Thyroid gland (tissue), 4 donors: ENCODE measurements at regions not wholly inside any gene's neighbourhood (a gene's known extent, or its start where the extent isn't known, plus 50 kb on each side); places are given as distances from the start of the nearest gene placed in this dataset.
"Not testable (repeated sequence)": the region's sequence is repeated elsewhere in the genome, so short reads cannot be mapped to it uniquely, and the experiment has no call there.

Experiments used
- DNase-seq, 2 donors: peaks; one replicate each; pipeline ENCODE4 v3.0.0-alpha.2; 2019
- H3K27ac ChIP-seq, 3 donors: fragments of 200-600 bp; sonication (generic); 1 replicate in 2 of 3; 2 replicates in 1 of 3; pipeline ENCODE4 v1.5.1; 2016 to 2019; ENCODE audit warnings: mild to moderate bottlenecking in 1 of 3, moderate library complexity in 1 of 3
- H3K27me3 ChIP-seq: fragments of 200-600 bp; sonication (generic); one replicate; pipeline ENCODE4 v1.5.1; 2019
- H3K36me3 ChIP-seq, 2 donors: fragments of 200-600 bp; sonication (generic); one replicate each; pipeline ENCODE4 v1.5.1; 2016 to 2019
- H3K4me1 ChIP-seq, 2 donors: fragments of 200-600 bp; sonication (generic); one replicate each; pipeline ENCODE4 v1.5.1; 2017 to 2019
- H3K4me3 ChIP-seq, 3 donors: fragments of 200-600 bp; sonication (generic); replicated peaks in 1 of 3; 1 replicate in 2 of 3; 2 replicates in 1 of 3; pipeline ENCODE4 v1.5.1; 2016; ENCODE audit warnings: mild to moderate bottlenecking in 1 of 3
- H3K9me3 ChIP-seq: fragments of 200-600 bp; sonication (generic); one replicate; pipeline ENCODE4 v1.5.1; 2017
- CTCF ChIP-seq, 6 experiments: fragments of 200-600 bp in 3 of 6; fragments of 450-650 bp in 3 of 6; sonication (generic) in 3 of 6; IDR thresholded peaks; one replicate each; pipeline ENCODE4 v1.5.1; 2016 to 2019; ENCODE audit warnings: antibody characterized with exemption in 6 of 6, mild to moderate bottlenecking in 2 of 6, inconsistent platforms in 1 of 6, moderate library complexity in 1 of 6
- POLR2A ChIP-seq, 2 donors: fragments of 450-650 bp; IDR thresholded peaks; one replicate each; pipeline ENCODE4 v1.6.1; 2017; ENCODE audit warnings: antibody characterized with exemption in 2 of 2, mild to moderate bottlenecking in 2 of 2, moderate library complexity in 1 of 2
- WGBS, 2 donors: methylation state at CpG; one replicate each; pipeline ENCODE4 v1.1.5; 2017; 5-methylcytosine and 5-hydroxymethylcytosine counted together
- intact Hi-C: fragments of 100-400 bp; cut with DNase I; formaldehyde crosslinking; loops from one replicate; pipeline ENCODE4 v1.15.1; 2023

GRCh38 chr5:82628364-82628910, 350.3 kb upstream of the RPS23 start:
- H3K9me3 ChIP-seq: no peaks in the 10 kb centered on the region
- intact Hi-C loops: no loop called here
- no peak overlapping the region for H3K4me3 ChIP-seq
- WGBS, 2 donors: 57 to 73% methylated on average over 1 of the region's 1 CpG
- no peaks in the 10 kb centered on the region for H3K4me1 ChIP-seq
- no peaks in the 10 kb centered on the region for H3K27me3 ChIP-seq
- no peak for DNase-seq
- H3K27ac ChIP-seq: no peak overlapping the region
- TF ChIP-seq POLR2A (IDR thresholded peaks at IDR 0.05): no peak
- TF ChIP-seq CTCF (IDR thresholded peaks at IDR 0.05): no peak
- H3K36me3 ChIP-seq: no peaks in the 10 kb centered on the region

- H3K27me3 ChIP-seq, H3K4me1 ChIP-seq, H3K36me3 ChIP-seq, H3K9me3 ChIP-seq, H3K27ac ChIP-seq, DNase-seq, intact Hi-C loops, H3K4me3 ChIP-seq: not testable (repeated sequence)
- 93 to 96% methylated on average over 4 of the region's 4 CpGs for WGBS, 2 donors
Observed at GRCh38 chr5:82626905-82627591, 348.9 kb upstream of the RPS23 start.

GRCh38 chr5:82626012-82626411, 347.9 kb upstream of the RPS23 start:
- H3K36me3 ChIP-seq, H3K27me3 ChIP-seq, H3K9me3 ChIP-seq, intact Hi-C loops, DNase-seq, H3K4me3 ChIP-seq, H3K4me1 ChIP-seq, H3K27ac ChIP-seq: not testable (repeated sequence)
- WGBS, 2 donors: 87 to 92% methylated on average over 1 of the region's 1 CpG

GRCh38 chr5:82624062-82624461, 345.9 kb upstream of the RPS23 start:
- 83 to 86% methylated on average over 1 of the region's 1 CpG for WGBS, 2 donors
- TF ChIP-seq CTCF (IDR thresholded peaks at IDR 0.05): no peak
- no peak for TF ChIP-seq POLR2A (IDR thresholded peaks at IDR 0.05)
- H3K27ac ChIP-seq: no peak overlapping the region

GRCh38 chr5:82622711-82623514, 344.8 kb upstream of the RPS23 start:
- no peak for DNase-seq
- no peaks in the 10 kb centered on the region for H3K36me3 ChIP-seq
- H3K4me1 ChIP-seq: peaks cover 0 to 4% of the 10 kb centered on the region in 2 donors
- H3K9me3 ChIP-seq: no peaks in the 10 kb centered on the region
- 87 to 88% methylated on average over 6 of the region's 6 CpGs for WGBS, 2 donors
- intact Hi-C loops: no loop called here
- H3K27ac ChIP-seq: no peak overlapping the region
- H3K27me3 ChIP-seq: no peaks in the 10 kb centered on the region
- H3K4me3 ChIP-seq: no peak overlapping the region
- TF ChIP-seq POLR2A (IDR thresholded peaks at IDR 0.05) (no peak), CTCF (IDR thresholded peaks at IDR 0.05) (no peak)

More at GRCh38 chr5:82624062-82624461, 345.9 kb upstream of the RPS23 start:
- intact Hi-C loops: no loop called here
- H3K9me3 ChIP-seq: no peaks in the 10 kb centered on the region
- H3K4me3 ChIP-seq: no peak overlapping the region
- H3K36me3 ChIP-seq: no peaks in the 10 kb centered on the region
- H3K27me3 ChIP-seq: no peaks in the 10 kb centered on the region
- DNase-seq: no peak
- peaks cover 0 to 4% of the 10 kb centered on the region in 2 donors for H3K4me1 ChIP-seq

- intact Hi-C loops: no loop called here
- 95 to 98% methylated on average over 4 of the region's 4 CpGs for WGBS, 2 donors
- H3K36me3 ChIP-seq: no peaks in the 10 kb centered on the region
Observed at GRCh38 chr5:82622205-82622604, 344.1 kb upstream of the RPS23 start.

More at GRCh38 chr5:82622205-82622604, 344.1 kb upstream of the RPS23 start:
- DNase-seq: no peak
- TF ChIP-seq POLR2A (IDR thresholded peaks at IDR 0.05) (no peak), CTCF (IDR thresholded peaks at IDR 0.05) (no peak)
- Histone ChIP-seq H3K9me3 (no peaks in the 10 kb centered on the region), H3K4me3 (no peak overlapping the region), H3K27ac (no peak overlapping the region), H3K4me1 (peaks cover 0 to 4% of the 10 kb centered on the region in 2 donors), H3K27me3 (no peaks in the 10 kb centered on the region)
